GM12873 (cell line): ENCODE measurements at regions not wholly inside any gene's neighbourhood (a gene's known extent, or its start where the extent isn't known, plus 50 kb on each side); places are given as distances from the start of the nearest gene placed in this dataset.
A peak's percentile ranks its signal among the peaks of the same experiment; 100 is the strongest.

Experiments used
- CTCF ChIP-seq: IDR thresholded peaks from 2 replicates; pipeline ENCODE4 v1.5.1; 2012; ENCODE audit warnings: low read depth, mild to moderate bottlenecking, moderate library complexity, low read length, control low read depth; ENCODE audit not compliant: insufficient read depth; ENCODE audit errors: missing control alignments

- TF ChIP-seq CTCF = no peak
These were observed 234.6 kb upstream of the IRF2BP2 start for GRCh38 chr1:234844479-234845031.

GRCh38 chr1:234843946-234844345, 234.0 kb upstream of the IRF2BP2 start:
- TF ChIP-seq CTCF = no peak

- peak; percentile 8 for TF ChIP-seq CTCF
These were observed 233.0 kb upstream of the IRF2BP2 start for GRCh38 chr1:234842726-234843641.

GRCh38 chr1:234841710-234842231, 231.8 kb upstream of the IRF2BP2 start:
- no peak for TF ChIP-seq CTCF

GRCh38 chr1:234841281-234841680, 231.3 kb upstream of the IRF2BP2 start:
- TF ChIP-seq CTCF = no peak

GRCh38 chr1:234840843-234841242, 230.9 kb upstream of the IRF2BP2 start:
- no peak for TF ChIP-seq CTCF

GRCh38 chr1:234840253-234840652, 230.3 kb upstream of the IRF2BP2 start:
- TF ChIP-seq CTCF = no peak
